ENCODE measurements at regions not wholly inside any gene's neighbourhood (a gene's known extent, or its start where the extent isn't known, plus 50 kb on each side); places are given as distances from the start of the nearest gene placed in this dataset.

- intact Hi-C loops (cut with DNase I): no loop called here
- WGBS, 4 donors: 94 to 98% (median 96%) methylated on average over 5 of the region's 5 CpGs
- H3K4me3 ChIP-seq: no peak overlapping the region
- H3K27me3 ChIP-seq: no peaks in the 10 kb centered on the region
- TF ChIP-seq POLR2A (IDR thresholded peaks at IDR 0.05) (no peak), CTCF (IDR thresholded peaks at IDR 0.05) (no peak)
- H3K36me3 ChIP-seq (replicated peaks in 1 of 2): no peaks in the 10 kb centered on the region
- H3K4me1 ChIP-seq (replicated peaks in 1 of 2): no peaks in the 10 kb centered on the region
- no peaks in the 10 kb centered on the region for H3K9me3 ChIP-seq (replicated peaks in 1 of 3)
- peak overlapping the region in 1 of 5 donors; percentile 47 for H3K27ac ChIP-seq
- DNase-seq: peak in 2 of 7 donors; percentile 15 to 42
These were observed 173.2 kb downstream of the VEGFA start for GRCh38 chr6:43943099-43943766.

- Histone ChIP-seq H3K27ac (peak overlapping the region in 1 of 5 donors; percentile 47), H3K4me1 (replicated peaks in 1 of 2) (no peaks in the 10 kb centered on the region), H3K36me3 (replicated peaks in 1 of 2) (no peaks in the 10 kb centered on the region), H3K4me3 (no peak overlapping the region), H3K9me3 (replicated peaks in 1 of 3) (no peaks in the 10 kb centered on the region), H3K27me3 (no peaks in the 10 kb centered on the region)
- DNase-seq: peak in 2 of 7 donors; percentile 6 to 41
- 82 to 92% (median 87%) methylated on average over 3 of the region's 3 CpGs for WGBS, 4 donors
- TF ChIP-seq POLR2A (IDR thresholded peaks at IDR 0.05) (no peak), CTCF (IDR thresholded peaks at IDR 0.05) (no peak)
- intact Hi-C loops (cut with DNase I): no loop called here
These were observed 172.6 kb downstream of the VEGFA start for GRCh38 chr6:43942616-43943015.

- no peak for TF ChIP-seq POLR2A (IDR thresholded peaks at IDR 0.05)
- TF ChIP-seq CTCF (IDR thresholded peaks at IDR 0.05): no peak
- no peak overlapping the region for H3K4me3 ChIP-seq
- WGBS, 4 donors: 90 to 96% (median 92%) methylated on average over 2 to 5 of the region's 5 CpGs
- peak in 2 of 7 donors; percentile 23 to 71 for DNase-seq
- no peaks in the 10 kb centered on the region for H3K9me3 ChIP-seq (replicated peaks in 1 of 3)
- H3K27me3 ChIP-seq: no peaks in the 10 kb centered on the region
- H3K27ac ChIP-seq: peak overlapping the region in 1 of 5 donors; percentile 47
- H3K4me1 ChIP-seq (replicated peaks in 1 of 2): no peaks in the 10 kb centered on the region
- H3K36me3 ChIP-seq (replicated peaks in 1 of 2): no peaks in the 10 kb centered on the region
- intact Hi-C loops (cut with DNase I): no loop called here
These were observed 172.0 kb downstream of the VEGFA start for GRCh38 chr6:43942011-43942442.

GRCh38 chr6:43941174-43941573, 171.2 kb downstream of the VEGFA start:
- intact Hi-C loops (cut with DNase I): no loop called here
- no peak for TF ChIP-seq CTCF (IDR thresholded peaks at IDR 0.05)
- TF ChIP-seq POLR2A (IDR thresholded peaks at IDR 0.05): no peak
- peak in 1 of 7 donors; percentile 41 for DNase-seq
- Histone ChIP-seq H3K4me3 (no peak overlapping the region), H3K27ac (no peak overlapping the region), H3K4me1 (replicated peaks in 1 of 2) (no peaks in the 10 kb centered on the region), H3K36me3 (replicated peaks in 1 of 2) (no peaks in the 10 kb centered on the region), H3K27me3 (no peaks in the 10 kb centered on the region), H3K9me3 (replicated peaks in 1 of 3) (no peaks in the 10 kb centered on the region)
- 86 to 100% (median 93%) methylated on average over 2 to 5 of the region's 5 CpGs for WGBS, 4 donors
